Upper lobe of left lung (tissue), 4 donors: ENCODE measurements at regions not wholly inside any gene's neighbourhood (a gene's known extent, or its start where the extent isn't known, plus 50 kb on each side); places are given as distances from the start of the nearest gene placed in this dataset.

Source experiments
- CTCF ChIP-seq, 6 experiments: fragments of 450-650 bp in 4 of 6; fragments of 200-600 bp in 2 of 6; sonication (generic) in 2 of 6; IDR thresholded peaks; one replicate each; pipeline ENCODE4 v1.5.1; 2016 to 2019; ENCODE audit warnings: antibody characterized with exemption in 6 of 6
- POLR2A ChIP-seq, 4 donors: fragments of 450-650 bp; IDR thresholded peaks; one replicate each; pipeline ENCODE4 v1.5.1; 2016 to 2017; ENCODE audit warnings: antibody characterized with exemption in 4 of 4, mild to moderate bottlenecking in 2 of 4
- POLR2AphosphoS5 ChIP-seq, 2 donors: sonication (generic); formaldehyde crosslinking; IDR thresholded peaks; one replicate each; pipeline ENCODE4 v1.5.1; 2017; ENCODE audit warnings: antibody characterized with exemption in 2 of 2

DNA sequence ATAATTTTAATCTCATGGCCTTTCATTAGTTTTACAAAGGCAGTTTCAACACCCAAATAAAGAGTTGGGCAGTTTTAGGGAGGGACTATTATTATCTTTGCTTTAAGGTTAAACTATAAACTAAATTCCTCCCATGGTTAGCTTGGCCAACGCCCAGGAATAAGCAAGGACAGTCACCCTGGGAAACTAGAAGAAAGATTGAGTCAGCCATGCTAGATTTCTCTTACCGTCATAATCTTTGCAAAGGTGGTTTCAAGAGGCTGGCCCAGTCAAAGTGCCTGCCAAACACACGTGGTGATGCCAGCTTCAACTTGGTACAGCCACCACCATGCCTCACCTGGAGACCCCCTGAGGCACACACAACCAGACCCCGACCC, 317.4 kb upstream of the SP8 start:
- TF ChIP-seq CTCF (IDR thresholded peaks at IDR 0.05): no peak
- TF ChIP-seq POLR2A (IDR thresholded peaks at IDR 0.05): no peak
- TF ChIP-seq POLR2AphosphoS5 (IDR thresholded peaks at IDR 0.05): no peak
